ENCODE measurements at regions not wholly inside any gene's neighbourhood (a gene's known extent, or its start where the extent isn't known, plus 50 kb on each side); places are given as distances from the start of the nearest gene placed in this dataset.

GRCh38 chr4:58113126-58113525 lies 1002.9 kb upstream of the IGFBP7 start:
- H3K4me1 ChIP-seq (ENCODE audit: control insufficient read depth, insufficient read depth, low read length): no peaks in the 10 kb centered on the region
- no peaks in the 10 kb centered on the region for H3K9me3 ChIP-seq (ENCODE audit: control insufficient read depth, insufficient read depth, low read length)
- H3K27me3 ChIP-seq (ENCODE audit: control insufficient read depth, insufficient read depth, low read length): no peaks in the 10 kb centered on the region
- no peaks in the 10 kb centered on the region for H3K36me3 ChIP-seq (ENCODE audit: control insufficient read depth, insufficient read depth, low read length)
- no peak overlapping the region for H3K9ac ChIP-seq (ENCODE audit: low read depth, low read length)
- H3K4me3 ChIP-seq (ENCODE audit: low read depth, low read length): no peak overlapping the region

DNA sequence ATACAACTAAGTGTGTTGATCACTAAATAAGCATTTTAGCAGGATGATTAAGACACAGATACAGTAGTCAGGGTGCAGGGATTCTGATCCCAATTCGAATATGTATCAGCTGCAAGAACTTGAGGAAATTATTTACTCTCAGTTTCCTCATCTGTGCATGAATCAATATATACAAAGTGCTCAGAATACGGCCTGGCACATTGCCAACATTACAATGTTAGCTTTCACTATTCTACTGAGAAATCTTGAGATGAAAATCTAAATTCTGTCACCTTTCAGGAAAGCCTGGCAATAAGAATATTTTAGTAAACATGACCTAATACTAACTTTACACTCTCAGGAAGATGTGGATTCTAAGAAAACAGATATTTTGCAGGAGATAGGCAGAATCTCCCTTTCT lies 1001.6 kb upstream of the IGFBP7 start:
- Histone ChIP-seq H3K27me3 (ENCODE audit: control insufficient read depth, insufficient read depth, low read length) (no peaks in the 10 kb centered on the region), H3K4me1 (ENCODE audit: control insufficient read depth, insufficient read depth, low read length) (no peaks in the 10 kb centered on the region), H3K9ac (ENCODE audit: low read depth, low read length) (no peak overlapping the region), H3K9me3 (ENCODE audit: control insufficient read depth, insufficient read depth, low read length) (no peaks in the 10 kb centered on the region), H3K4me3 (ENCODE audit: low read depth, low read length) (no peak overlapping the region), H3K36me3 (ENCODE audit: control insufficient read depth, insufficient read depth, low read length) (no peaks in the 10 kb centered on the region)

- Histone ChIP-seq H3K9ac (ENCODE audit: low read depth, low read length) (no peak overlapping the region), H3K4me3 (ENCODE audit: low read depth, low read length) (no peak overlapping the region), H3K27me3 (ENCODE audit: control insufficient read depth, insufficient read depth, low read length) (no peaks in the 10 kb centered on the region), H3K9me3 (ENCODE audit: control insufficient read depth, insufficient read depth, low read length) (no peaks in the 10 kb centered on the region), H3K36me3 (ENCODE audit: control insufficient read depth, insufficient read depth, low read length) (no peaks in the 10 kb centered on the region), H3K4me1 (ENCODE audit: control insufficient read depth, insufficient read depth, low read length) (peaks cover 8% of the 10 kb centered on the region)
Measured at GRCh38 chr4:58093352-58093751, 983.2 kb upstream of the IGFBP7 start.

- H3K36me3 ChIP-seq (ENCODE audit: control insufficient read depth, insufficient read depth, low read length): no peaks in the 10 kb centered on the region
- no peaks in the 10 kb centered on the region for H3K9me3 ChIP-seq (ENCODE audit: control insufficient read depth, insufficient read depth, low read length)
- peaks cover 8% of the 10 kb centered on the region for H3K4me1 ChIP-seq (ENCODE audit: control insufficient read depth, insufficient read depth, low read length)
- H3K9ac ChIP-seq (ENCODE audit: low read depth, low read length): no peak overlapping the region
- no peaks in the 10 kb centered on the region for H3K27me3 ChIP-seq (ENCODE audit: control insufficient read depth, insufficient read depth, low read length)
- no peak overlapping the region for H3K4me3 ChIP-seq (ENCODE audit: low read depth, low read length)
Measured at GRCh38 chr4:58090539-58090938, 980.4 kb upstream of the IGFBP7 start.

DNA sequence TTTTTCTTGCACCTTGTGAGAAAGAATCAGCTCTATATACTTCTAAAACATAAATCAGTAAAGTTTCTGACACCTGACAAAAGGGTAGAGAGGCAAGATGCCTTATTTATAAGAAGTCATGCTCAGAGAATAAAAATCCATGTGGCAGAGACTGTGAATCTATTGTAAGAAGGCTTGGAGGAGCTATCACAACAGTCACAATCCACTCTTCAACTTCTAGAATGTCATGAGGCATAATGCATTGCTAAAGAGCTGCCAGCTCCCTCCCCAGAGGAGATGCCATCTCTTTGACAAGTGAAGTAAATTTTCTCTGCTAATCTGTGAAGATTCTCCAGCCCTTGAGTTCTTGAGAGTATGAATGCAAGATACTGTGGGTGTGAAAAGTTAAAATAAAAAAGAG lies 971.2 kb upstream of the IGFBP7 start:
- no peaks in the 10 kb centered on the region for H3K4me1 ChIP-seq (ENCODE audit: control insufficient read depth, insufficient read depth, low read length)
- H3K27me3 ChIP-seq (ENCODE audit: control insufficient read depth, insufficient read depth, low read length): no peaks in the 10 kb centered on the region
- H3K36me3 ChIP-seq (ENCODE audit: control insufficient read depth, insufficient read depth, low read length): no peaks in the 10 kb centered on the region
- no peaks in the 10 kb centered on the region for H3K9me3 ChIP-seq (ENCODE audit: control insufficient read depth, insufficient read depth, low read length)
- H3K4me3 ChIP-seq (ENCODE audit: low read depth, low read length): no peak overlapping the region
- no peak overlapping the region for H3K9ac ChIP-seq (ENCODE audit: low read depth, low read length)

DNA sequence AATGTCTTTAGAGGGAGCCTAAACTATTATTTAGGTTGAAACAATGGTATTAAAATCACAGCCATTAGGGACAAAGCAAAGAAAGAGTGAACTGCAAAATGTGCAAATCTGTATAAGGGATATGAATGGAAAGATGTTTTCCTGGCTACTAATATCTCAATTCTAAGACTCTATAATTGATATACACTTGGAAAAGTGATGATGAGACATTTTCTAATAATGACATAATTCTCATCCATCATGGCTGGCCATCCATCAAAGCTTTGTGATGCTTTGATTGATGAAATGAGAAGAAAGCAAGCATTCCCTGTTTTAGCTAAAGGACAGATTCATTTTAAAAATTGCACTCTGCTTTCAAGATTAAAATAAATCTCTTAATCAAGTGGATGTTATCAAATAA lies 965.5 kb upstream of the IGFBP7 start:
- H3K9ac ChIP-seq (ENCODE audit: low read depth, low read length): no peak overlapping the region

DNA sequence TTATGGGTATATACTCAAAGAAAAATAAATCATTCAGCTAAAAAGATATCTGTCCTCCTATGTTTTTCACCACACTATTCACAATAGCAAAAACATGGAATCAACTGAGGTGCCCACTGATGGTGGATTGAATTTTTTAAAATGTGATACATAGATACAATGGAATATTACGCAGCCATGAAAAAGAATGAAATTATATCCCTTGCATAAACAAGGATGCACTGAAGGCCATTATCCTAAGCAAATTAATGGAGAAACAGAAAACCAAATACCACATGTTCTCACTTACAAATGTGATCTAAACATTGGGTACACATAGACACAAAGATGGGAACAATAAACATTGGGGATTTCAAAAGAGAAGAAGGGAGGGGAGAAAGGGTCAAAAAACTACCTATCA lies 964.2 kb upstream of the IGFBP7 start:
- Histone ChIP-seq H3K27me3 (ENCODE audit: control insufficient read depth, insufficient read depth, low read length) (no peaks in the 10 kb centered on the region), H3K36me3 (ENCODE audit: control insufficient read depth, insufficient read depth, low read length) (no peaks in the 10 kb centered on the region), H3K4me1 (ENCODE audit: control insufficient read depth, insufficient read depth, low read length) (no peaks in the 10 kb centered on the region), H3K9ac (ENCODE audit: low read depth, low read length) (no peak overlapping the region), H3K4me3 (ENCODE audit: low read depth, low read length) (no peak overlapping the region), H3K9me3 (ENCODE audit: control insufficient read depth, insufficient read depth, low read length) (no peaks in the 10 kb centered on the region)

More for the DNA sequence above, 965.5 kb upstream of the IGFBP7 start:
- H3K27me3 ChIP-seq (ENCODE audit: control insufficient read depth, insufficient read depth, low read length): no peaks in the 10 kb centered on the region
- no peaks in the 10 kb centered on the region for H3K4me1 ChIP-seq (ENCODE audit: control insufficient read depth, insufficient read depth, low read length)
- H3K9me3 ChIP-seq (ENCODE audit: control insufficient read depth, insufficient read depth, low read length): no peaks in the 10 kb centered on the region
- H3K4me3 ChIP-seq (ENCODE audit: low read depth, low read length): no peak overlapping the region
- no peaks in the 10 kb centered on the region for H3K36me3 ChIP-seq (ENCODE audit: control insufficient read depth, insufficient read depth, low read length)

DNA sequence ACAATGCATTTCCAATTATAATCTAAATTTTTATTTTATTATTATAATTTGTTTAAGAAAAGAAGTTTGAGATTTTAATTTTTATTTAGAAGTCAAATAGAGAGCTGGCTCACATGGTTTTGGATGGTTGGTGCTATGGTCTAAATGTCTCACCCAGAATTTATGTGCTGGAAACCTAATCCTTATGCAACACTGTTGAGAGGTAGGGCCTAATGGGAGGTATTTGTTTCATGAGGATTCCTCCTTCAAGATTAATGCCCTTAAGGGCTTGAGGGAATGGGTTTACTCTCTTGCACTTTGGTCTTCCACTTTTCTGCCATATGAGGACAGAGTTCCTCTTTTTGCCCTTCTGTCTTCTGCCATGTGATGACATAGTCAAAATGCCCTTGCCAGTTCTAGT lies 960.5 kb upstream of the IGFBP7 start:
- no peak overlapping the region for H3K9ac ChIP-seq (ENCODE audit: low read depth, low read length)
- no peak overlapping the region for H3K4me3 ChIP-seq (ENCODE audit: low read depth, low read length)
- no peaks in the 10 kb centered on the region for H3K4me1 ChIP-seq (ENCODE audit: control insufficient read depth, insufficient read depth, low read length)
- H3K9me3 ChIP-seq (ENCODE audit: control insufficient read depth, insufficient read depth, low read length): no peaks in the 10 kb centered on the region
- no peaks in the 10 kb centered on the region for H3K27me3 ChIP-seq (ENCODE audit: control insufficient read depth, insufficient read depth, low read length)
- H3K36me3 ChIP-seq (ENCODE audit: control insufficient read depth, insufficient read depth, low read length): no peaks in the 10 kb centered on the region

GRCh38 chr4:58064653-58065052 lies 954.5 kb upstream of the IGFBP7 start:
- H3K4me1 ChIP-seq (ENCODE audit: control insufficient read depth, insufficient read depth, low read length): no peaks in the 10 kb centered on the region
- no peaks in the 10 kb centered on the region for H3K36me3 ChIP-seq (ENCODE audit: control insufficient read depth, insufficient read depth, low read length)
- H3K9me3 ChIP-seq (ENCODE audit: control insufficient read depth, insufficient read depth, low read length): no peaks in the 10 kb centered on the region
- no peaks in the 10 kb centered on the region for H3K27me3 ChIP-seq (ENCODE audit: control insufficient read depth, insufficient read depth, low read length)
- no peak overlapping the region for H3K4me3 ChIP-seq (ENCODE audit: low read depth, low read length)
- H3K9ac ChIP-seq (ENCODE audit: low read depth, low read length): no peak overlapping the region

DNA sequence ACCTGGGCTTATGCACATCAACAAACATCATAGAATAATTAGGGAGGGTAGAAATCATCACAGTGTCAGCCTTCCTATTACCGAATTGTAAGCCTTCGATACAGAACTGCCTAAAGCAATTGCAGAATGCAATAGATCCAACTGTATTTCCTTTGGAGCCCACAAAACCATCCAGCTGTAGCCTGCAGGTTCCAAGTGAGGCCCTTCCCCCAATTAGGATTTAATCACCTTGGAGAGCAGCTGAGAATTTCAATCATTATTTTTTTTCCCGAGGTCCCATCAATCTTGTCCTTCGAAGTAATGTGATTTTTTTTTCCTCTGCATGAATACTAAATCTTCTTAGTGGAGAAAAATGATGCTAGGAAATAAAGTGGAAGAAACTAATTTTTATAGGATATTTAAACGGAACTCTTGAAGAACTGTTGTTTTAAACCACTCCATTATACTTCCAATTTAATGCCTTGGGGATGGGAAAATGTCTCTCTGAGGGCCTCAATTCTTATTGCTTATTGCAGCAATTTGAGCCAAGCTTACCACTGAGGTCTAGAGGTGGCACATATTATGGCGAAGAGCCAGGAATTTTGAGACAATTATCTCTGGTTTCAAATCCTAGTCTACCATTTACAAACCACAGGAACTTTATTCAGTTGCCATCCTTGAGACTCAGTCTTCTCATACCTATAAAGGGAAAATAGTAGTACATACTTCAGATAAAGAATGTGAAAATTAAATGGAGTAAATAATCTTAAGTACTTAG lies 953.4 kb upstream of the IGFBP7 start:
- H3K9ac ChIP-seq (ENCODE audit: low read depth, low read length): no peak overlapping the region
- no peaks in the 10 kb centered on the region for H3K36me3 ChIP-seq (ENCODE audit: control insufficient read depth, insufficient read depth, low read length)
- H3K4me3 ChIP-seq (ENCODE audit: low read depth, low read length): no peak overlapping the region
- H3K4me1 ChIP-seq (ENCODE audit: control insufficient read depth, insufficient read depth, low read length): no peaks in the 10 kb centered on the region
- no peaks in the 10 kb centered on the region for H3K27me3 ChIP-seq (ENCODE audit: control insufficient read depth, insufficient read depth, low read length)
- no peaks in the 10 kb centered on the region for H3K9me3 ChIP-seq (ENCODE audit: control insufficient read depth, insufficient read depth, low read length)

GRCh38 chr4:58061967-58062366 lies 951.8 kb upstream of the IGFBP7 start:
- Histone ChIP-seq H3K27me3 (ENCODE audit: control insufficient read depth, insufficient read depth, low read length) (no peaks in the 10 kb centered on the region), H3K4me1 (ENCODE audit: control insufficient read depth, insufficient read depth, low read length) (no peaks in the 10 kb centered on the region), H3K4me3 (ENCODE audit: low read depth, low read length) (no peak overlapping the region), H3K9me3 (ENCODE audit: control insufficient read depth, insufficient read depth, low read length) (no peaks in the 10 kb centered on the region), H3K36me3 (ENCODE audit: control insufficient read depth, insufficient read depth, low read length) (no peaks in the 10 kb centered on the region), H3K9ac (ENCODE audit: low read depth, low read length) (no peak overlapping the region)

GRCh38 chr4:58050439-58050838 lies 940.3 kb upstream of the IGFBP7 start:
- H3K9ac ChIP-seq (ENCODE audit: low read depth, low read length): no peak overlapping the region
- no peaks in the 10 kb centered on the region for H3K36me3 ChIP-seq (ENCODE audit: control insufficient read depth, insufficient read depth, low read length)
- H3K4me1 ChIP-seq (ENCODE audit: control insufficient read depth, insufficient read depth, low read length): no peaks in the 10 kb centered on the region
- no peaks in the 10 kb centered on the region for H3K9me3 ChIP-seq (ENCODE audit: control insufficient read depth, insufficient read depth, low read length)
- no peak overlapping the region for H3K4me3 ChIP-seq (ENCODE audit: low read depth, low read length)
- H3K27me3 ChIP-seq (ENCODE audit: control insufficient read depth, insufficient read depth, low read length): no peaks in the 10 kb centered on the region

Data from iPS-15b (cell line).